GM10266 (cell line): ENCODE measurements at regions not wholly inside any gene's neighbourhood (a gene's known extent, or its start where the extent isn't known, plus 50 kb on each side); places are given as distances from the start of the nearest gene placed in this dataset.
"Not testable (repeated sequence)": the region's sequence is repeated elsewhere in the genome, so short reads cannot be mapped to it uniquely, and the experiment has no call there.

Experiments used
- DNase-seq: peaks from one replicate; pipeline ENCODE4 v3.0.0; 2012; ENCODE audit errors: extremely low spot score
- CTCF ChIP-seq: IDR thresholded peaks from 2 replicates; pipeline ENCODE4 v1.5.1; 2012; ENCODE audit warnings: mild to moderate bottlenecking, low read depth; ENCODE audit not compliant: control insufficient read depth, insufficient read depth; ENCODE audit errors: missing control alignments

- DNase-seq: no peak
- TF ChIP-seq CTCF: no peak
Measured at GRCh38 chr5:112594095-112594850, 143.4 kb upstream of the APC start.

- no peak for DNase-seq
- TF ChIP-seq CTCF: no peak
Measured at GRCh38 chr5:112594941-112595340, 142.7 kb upstream of the APC start.

- no peak for TF ChIP-seq CTCF
- DNase-seq: no peak
Measured at GRCh38 chr5:112597831-112598230, 139.9 kb upstream of the APC start.

GRCh38 chr5:112600510-112600909 is 137.2 kb upstream of the APC start:
- not testable (repeated sequence) for DNase-seq

- TF ChIP-seq CTCF: peak; percentile 57
- DNase-seq: peak; percentile 28
Measured at GRCh38 chr5:112604732-112605630, 132.7 kb upstream of the APC start.

- DNase-seq: no peak
- no peak for TF ChIP-seq CTCF
Measured at GRCh38 chr5:112608975-112609374, 128.7 kb upstream of the APC start.

- TF ChIP-seq CTCF: no peak
Measured at GRCh38 chr5:112612663-112613062, 125.0 kb upstream of the APC start.

More at GRCh38 chr5:112612663-112613062, 125.0 kb upstream of the APC start:
- no peak for DNase-seq
